Thyroid gland (tissue), 4 donors: ENCODE measurements at regions not wholly inside any gene's neighbourhood (a gene's known extent, or its start where the extent isn't known, plus 50 kb on each side); places are given as distances from the start of the nearest gene placed in this dataset.
"Not testable (repeated sequence)": the region's sequence is repeated elsewhere in the genome, so short reads cannot be mapped to it uniquely, and the experiment has no call there.

Experiments
- DNase-seq, 2 donors: peaks; one replicate each; pipeline ENCODE4 v3.0.0-alpha.2; 2019
- H3K27ac ChIP-seq, 3 donors: fragments of 200-600 bp; sonication (generic); 1 replicate in 2 of 3; 2 replicates in 1 of 3; pipeline ENCODE4 v1.5.1; 2016 to 2019; ENCODE audit warnings: mild to moderate bottlenecking in 1 of 3, moderate library complexity in 1 of 3
- H3K27me3 ChIP-seq: fragments of 200-600 bp; sonication (generic); one replicate; pipeline ENCODE4 v1.5.1; 2019
- H3K36me3 ChIP-seq, 2 donors: fragments of 200-600 bp; sonication (generic); one replicate each; pipeline ENCODE4 v1.5.1; 2016 to 2019
- H3K4me1 ChIP-seq, 2 donors: fragments of 200-600 bp; sonication (generic); one replicate each; pipeline ENCODE4 v1.5.1; 2017 to 2019
- H3K4me3 ChIP-seq, 3 donors: fragments of 200-600 bp; sonication (generic); replicated peaks in 1 of 3; 1 replicate in 2 of 3; 2 replicates in 1 of 3; pipeline ENCODE4 v1.5.1; 2016; ENCODE audit warnings: mild to moderate bottlenecking in 1 of 3
- H3K9me3 ChIP-seq: fragments of 200-600 bp; sonication (generic); one replicate; pipeline ENCODE4 v1.5.1; 2017
- CTCF ChIP-seq, 6 experiments: fragments of 200-600 bp in 3 of 6; fragments of 450-650 bp in 3 of 6; sonication (generic) in 3 of 6; IDR thresholded peaks; one replicate each; pipeline ENCODE4 v1.5.1; 2016 to 2019; ENCODE audit warnings: antibody characterized with exemption in 6 of 6, mild to moderate bottlenecking in 2 of 6, inconsistent platforms in 1 of 6, moderate library complexity in 1 of 6
- POLR2A ChIP-seq, 2 donors: fragments of 450-650 bp; IDR thresholded peaks; one replicate each; pipeline ENCODE4 v1.6.1; 2017; ENCODE audit warnings: antibody characterized with exemption in 2 of 2, mild to moderate bottlenecking in 2 of 2, moderate library complexity in 1 of 2
- WGBS, 2 donors: methylation state at CpG; one replicate each; pipeline ENCODE4 v1.1.5; 2017; 5-methylcytosine and 5-hydroxymethylcytosine counted together
- intact Hi-C: fragments of 100-400 bp; cut with DNase I; formaldehyde crosslinking; loops from one replicate; pipeline ENCODE4 v1.15.1; 2023

DNA sequence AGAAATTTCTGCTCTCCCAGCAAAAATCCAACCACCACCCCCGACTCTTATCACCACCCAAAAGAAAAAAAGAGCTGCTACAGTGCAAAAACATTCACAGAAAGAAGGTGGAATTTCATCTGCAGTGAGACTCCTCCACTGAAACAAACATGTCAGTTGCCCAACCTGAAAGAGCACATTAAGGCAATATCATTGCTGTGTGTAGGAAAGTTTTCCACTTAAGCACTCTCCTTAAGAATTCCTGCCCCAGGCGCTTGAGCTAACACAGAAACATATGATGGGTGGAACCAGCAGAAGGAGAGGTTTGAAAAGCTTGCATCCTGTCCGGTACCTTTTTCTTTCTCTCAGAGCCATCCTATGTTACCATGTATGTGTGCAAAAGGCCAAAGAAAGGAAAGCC lies 200.8 kb upstream of the GADL1 start:
- 61 to 75% methylated on average over 3 of the region's 3 CpGs for WGBS, 2 donors
- TF ChIP-seq POLR2A (IDR thresholded peaks at IDR 0.05) (no peak), CTCF (IDR thresholded peaks at IDR 0.05) (no peak)
- no peak overlapping the region for H3K27ac ChIP-seq
- no peaks in the 10 kb centered on the region for H3K27me3 ChIP-seq
- no peak for DNase-seq
- H3K36me3 ChIP-seq: no peaks in the 10 kb centered on the region
- H3K9me3 ChIP-seq: no peaks in the 10 kb centered on the region
- H3K4me3 ChIP-seq: no peak overlapping the region
- intact Hi-C loops: no loop called here
- no peaks in the 10 kb centered on the region for H3K4me1 ChIP-seq

- Histone ChIP-seq H3K27ac (no peak overlapping the region), H3K4me3 (no peak overlapping the region), H3K27me3 (no peaks in the 10 kb centered on the region), H3K36me3 (no peaks in the 10 kb centered on the region), H3K9me3 (no peaks in the 10 kb centered on the region), H3K4me1 (no peaks in the 10 kb centered on the region)
- no peak for DNase-seq
- no peak for TF ChIP-seq CTCF (IDR thresholded peaks at IDR 0.05)
- TF ChIP-seq POLR2A (IDR thresholded peaks at IDR 0.05): no peak
- 85 to 91% methylated on average over 5 of the region's 5 CpGs for WGBS, 2 donors
- intact Hi-C loops: no loop called here
Observed at GRCh38 chr3:31096661-31097395, 202.4 kb upstream of the GADL1 start.

GRCh38 chr3:31100519-31100918 lies 206.1 kb upstream of the GADL1 start:
- no peak overlapping the region for H3K27ac ChIP-seq
- H3K36me3 ChIP-seq: no peaks in the 10 kb centered on the region
- WGBS, 2 donors: 95 to 97% methylated on average over 1 of the region's 1 CpG
- no peaks in the 10 kb centered on the region for H3K9me3 ChIP-seq
- no peaks in the 10 kb centered on the region for H3K27me3 ChIP-seq
- no peak for DNase-seq
- no peak for TF ChIP-seq POLR2A (IDR thresholded peaks at IDR 0.05)
- TF ChIP-seq CTCF (IDR thresholded peaks at IDR 0.05): no peak
- H3K4me3 ChIP-seq: no peak overlapping the region
- H3K4me1 ChIP-seq: no peaks in the 10 kb centered on the region
- intact Hi-C loops: no loop called here

DNA sequence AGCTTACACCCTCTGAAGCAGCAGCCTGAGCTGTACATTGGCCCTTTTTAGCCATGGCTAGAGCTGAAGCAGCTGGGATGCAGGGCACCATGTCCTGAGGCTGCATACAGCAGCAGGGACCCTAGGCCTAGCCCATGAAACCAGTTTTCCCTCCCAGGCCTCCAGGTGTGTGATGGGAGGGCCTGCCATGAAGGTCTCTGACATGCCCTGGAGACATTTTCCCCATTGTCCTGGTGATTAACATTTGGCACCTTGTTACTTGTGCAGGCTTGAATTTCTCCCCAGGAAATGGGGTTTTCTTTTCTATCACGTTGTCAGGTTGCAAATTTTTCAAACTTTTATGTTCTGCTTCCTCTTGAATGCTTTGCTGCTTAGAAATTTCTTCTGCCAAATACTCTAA lies 206.8 kb upstream of the GADL1 start:
- H3K36me3 ChIP-seq, H3K9me3 ChIP-seq, H3K4me1 ChIP-seq, H3K27ac ChIP-seq, DNase-seq, intact Hi-C loops, H3K27me3 ChIP-seq, H3K4me3 ChIP-seq: not testable (repeated sequence)
- 69 to 71% methylated on average over 1 of the region's 1 CpG for WGBS, 2 donors

GRCh38 chr3:31102196-31102879 lies 207.9 kb upstream of the GADL1 start:
- H3K36me3 ChIP-seq: no peaks in the 10 kb centered on the region
- H3K27me3 ChIP-seq: no peaks in the 10 kb centered on the region
- no peaks in the 10 kb centered on the region for H3K9me3 ChIP-seq
- H3K27ac ChIP-seq: no peak overlapping the region
- H3K4me1 ChIP-seq: no peaks in the 10 kb centered on the region
- DNase-seq: no peak
- no peak overlapping the region for H3K4me3 ChIP-seq
- 87 to 90% methylated on average over 8 of the region's 8 CpGs for WGBS, 2 donors
- intact Hi-C loops: no loop called here
- no peak for TF ChIP-seq CTCF (IDR thresholded peaks at IDR 0.05)
- TF ChIP-seq POLR2A (IDR thresholded peaks at IDR 0.05): no peak
